HEK293 (cell line): ENCODE measurements at regions not wholly inside any gene's neighbourhood (a gene's known extent, or its start where the extent isn't known, plus 50 kb on each side); places are given as distances from the start of the nearest gene placed in this dataset.

ENCODE experiments used
- CTCF ChIA-PET: fragments of 350-600 bp; formaldehyde crosslinking; extraction: SDS; loops from one replicate; lab custom pipeline; 2021; ENCODE audit warnings: antibody characterized with exemption; lab: Yijun Ruan, JAX
- POLR2A ChIA-PET: fragments of 300-600 bp; formaldehyde crosslinking; extraction: SDS; loops from one replicate; lab custom pipeline; 2020; ENCODE audit warnings: antibody characterized with exemption, inconsistent platforms; lab: Yijun Ruan, JAX
- H3K27ac ChIP-seq: fragments of 200-500 bp; sonication (Bioruptor generic); 2 replicates; pipeline ENCODE4 v1.5.1; 2014; ENCODE audit warnings: low read depth, low read length, control low read depth, inconsistent platforms; ENCODE audit errors: extremely low read depth
- H3K36me3 ChIP-seq, 2 experiments: fragments of 200-500 bp in 1 of 2; sonication (Bioruptor generic) in 1 of 2; 1 replicate in 1 of 2; 2 replicates in 1 of 2; pipeline ENCODE4 v1.5.1; 2014 to 2017; ENCODE audit warnings: inconsistent platforms in 2 of 2, low read length in 2 of 2; ENCODE audit not compliant: control insufficient read depth in 2 of 2, insufficient read depth in 1 of 2
- H3K4me1 ChIP-seq: fragments of 200-500 bp; sonication (Bioruptor generic); 2 replicates; pipeline ENCODE4 v1.5.1; 2014; ENCODE audit warnings: mild to moderate bottlenecking, low read length, inconsistent platforms; ENCODE audit not compliant: control insufficient read depth, insufficient read depth
- H3K4me3 ChIP-seq: 2 replicates; pipeline ENCODE4 v1.5.1; 2011; ENCODE audit warnings: low read depth, mild to moderate bottlenecking, control low read depth, low read length, moderate library complexity
- H3K9me3 ChIP-seq: fragments of 200-500 bp; sonication (Bioruptor generic); 2 replicates; pipeline ENCODE4 v1.5.1; 2014; ENCODE audit warnings: low read depth, low read length, inconsistent platforms; ENCODE audit not compliant: control insufficient read depth, insufficient read depth
- GFI1B ChIP-seq: fragments of 450-650 bp; formaldehyde crosslinking; IDR thresholded peaks from 2 replicates; pipeline ENCODE4 v1.5.1; 2016; ENCODE audit warnings: missing biosample characterization, missing genetic modification characterization
- HOXA7 ChIP-seq: sonication (generic); formaldehyde crosslinking; IDR thresholded peaks from 2 replicates; pipeline ENCODE4 v1.8.1; 2022; ENCODE audit warnings: missing genetic modification reagents, borderline replicate concordance
- INSM2 ChIP-seq: fragments of 450-650 bp; formaldehyde crosslinking; IDR thresholded peaks from 2 replicates; pipeline ENCODE4 v1.5.1; 2016; ENCODE audit warnings: missing biosample characterization, missing genetic modification characterization
- MZF1 ChIP-seq: fragments of 450-650 bp; formaldehyde crosslinking; IDR thresholded peaks from 2 replicates; pipeline ENCODE4 v1.5.1; 2017; ENCODE audit warnings: missing biosample characterization, missing genetic modification characterization, borderline replicate concordance
- TCF7L2 ChIP-seq: IDR thresholded peaks from 2 replicates; pipeline ENCODE4 v1.6.1; 2011; ENCODE audit warnings: low read depth, mild to moderate bottlenecking, inconsistent platforms, low read length, moderate library complexity, borderline replicate concordance
- TRIM28 ChIP-seq: IDR thresholded peaks from 2 replicates; pipeline ENCODE4 v1.6.1; 2011; ENCODE audit warnings: low read length, control low read depth, borderline replicate concordance
- YY2 ChIP-seq: fragments of 450-650 bp; formaldehyde crosslinking; IDR thresholded peaks from 2 replicates; pipeline ENCODE4 v1.5.1; 2016; ENCODE audit warnings: missing biosample characterization, missing genetic modification characterization
- ZBTB17 ChIP-seq: fragments of 450-650 bp; formaldehyde crosslinking; IDR thresholded peaks from 2 replicates; pipeline ENCODE4 v1.5.1; 2016; ENCODE audit warnings: missing biosample characterization, missing genetic modification characterization
- ZNF121 ChIP-seq: fragments of 450-650 bp; formaldehyde crosslinking; IDR thresholded peaks from 2 replicates; pipeline ENCODE4 v1.5.1; 2016; ENCODE audit warnings: missing biosample characterization, missing genetic modification characterization
- ZNF169 ChIP-seq: fragments of 450-650 bp; formaldehyde crosslinking; IDR thresholded peaks from 2 replicates; pipeline ENCODE4 v1.5.1; 2016; ENCODE audit warnings: missing biosample characterization, missing genetic modification characterization
- ZNF18 ChIP-seq: fragments of 450-650 bp; formaldehyde crosslinking; IDR thresholded peaks from 2 replicates; pipeline ENCODE4 v1.5.1; 2016; ENCODE audit warnings: missing biosample characterization, missing genetic modification characterization
- ZNF2 ChIP-seq: fragments of 450-650 bp; formaldehyde crosslinking; IDR thresholded peaks from 2 replicates; pipeline ENCODE4 v1.5.1; 2016; ENCODE audit warnings: missing biosample characterization, missing genetic modification characterization
- ZNF211 ChIP-seq: fragments of 450-650 bp; formaldehyde crosslinking; IDR thresholded peaks from 2 replicates; pipeline ENCODE4 v1.5.1; 2016; ENCODE audit warnings: low read depth, missing biosample characterization, missing genetic modification characterization
- ZNF221 ChIP-seq: fragments of 450-650 bp; formaldehyde crosslinking; IDR thresholded peaks from 2 replicates; pipeline ENCODE4 v1.5.1; 2017; ENCODE audit warnings: missing biosample characterization, missing genetic modification characterization, borderline replicate concordance
- ZNF37A ChIP-seq: fragments of 450-650 bp; IDR thresholded peaks from 2 replicates; pipeline ENCODE4 v1.5.1; 2018; ENCODE audit warnings: missing biosample characterization, missing genetic modification characterization
- ZNF473 ChIP-seq: fragments of 450-650 bp; formaldehyde crosslinking; IDR thresholded peaks from 2 replicates; pipeline ENCODE4 v1.5.1; 2017; ENCODE audit warnings: missing biosample characterization, missing genetic modification characterization
- ZNF510 ChIP-seq: fragments of 450-650 bp; formaldehyde crosslinking; IDR thresholded peaks from 2 replicates; pipeline ENCODE4 v1.5.1; 2018; ENCODE audit warnings: mild to moderate bottlenecking, missing genetic modification characterization, missing biosample characterization; ENCODE audit not compliant: insufficient replicate concordance
- ZNF529 ChIP-seq: fragments of 450-650 bp; formaldehyde crosslinking; IDR thresholded peaks from 2 replicates; pipeline ENCODE4 v1.5.1; 2017; ENCODE audit warnings: missing genetic modification characterization, missing biosample characterization; ENCODE audit not compliant: insufficient replicate concordance
- ZNF621 ChIP-seq: fragments of 450-650 bp; formaldehyde crosslinking; IDR thresholded peaks from 2 replicates; pipeline ENCODE4 v1.5.1; 2017; ENCODE audit warnings: missing biosample characterization, missing genetic modification characterization
- ZNF624 ChIP-seq: fragments of 450-650 bp; formaldehyde crosslinking; IDR thresholded peaks from 2 replicates; pipeline ENCODE4 v1.5.1; 2017; ENCODE audit warnings: missing biosample characterization, missing genetic modification characterization
- ZNF658 ChIP-seq: fragments of 450-650 bp; formaldehyde crosslinking; IDR thresholded peaks from 2 replicates; pipeline ENCODE4; 2016; ENCODE audit warnings: missing biosample characterization, missing genetic modification characterization
- ZXDB ChIP-seq: fragments of 450-650 bp; formaldehyde crosslinking; IDR thresholded peaks from 2 replicates; pipeline ENCODE4 v1.5.1; 2016; ENCODE audit warnings: missing biosample characterization, missing genetic modification characterization
- TF ChIP-seq, protein P1 (sequence below): fragments of 450-650 bp; formaldehyde crosslinking; IDR thresholded peaks from 2 replicates; pipeline ENCODE4 v1.5.1; 2016; ENCODE audit warnings: missing biosample characterization, missing genetic modification characterization
- TF ChIP-seq, protein P2 (sequence below): fragments of 450-650 bp; formaldehyde crosslinking; IDR thresholded peaks from 2 replicates; pipeline ENCODE4 v1.5.1; 2016; ENCODE audit warnings: missing biosample characterization, missing genetic modification characterization

DNA sequence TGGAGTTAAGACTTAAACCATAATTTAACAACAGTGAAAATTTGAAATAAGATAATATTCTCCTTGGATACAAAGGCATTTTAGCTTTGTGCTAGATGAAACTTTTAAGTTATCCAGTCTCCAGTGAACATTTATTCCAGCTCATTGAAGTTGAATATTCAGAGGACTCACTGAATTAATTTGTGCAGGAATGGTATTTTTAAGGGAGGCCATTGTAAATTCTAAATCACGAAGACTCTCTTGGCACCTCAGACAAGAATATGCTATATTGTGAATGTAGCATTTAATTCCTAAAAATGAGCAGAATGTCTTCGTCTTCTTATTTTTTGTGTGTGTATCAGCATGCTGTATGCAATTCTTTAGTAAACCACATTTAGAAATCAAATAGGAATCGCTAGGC lies 731.7 kb upstream of the RAB6C start:
- Histone ChIP-seq H3K27ac (no peak overlapping the region), H3K36me3 (no peaks in the 10 kb centered on the region), H3K4me3 (no peak overlapping the region), H3K4me1 (no peaks in the 10 kb centered on the region), H3K9me3 (no peaks in the 10 kb centered on the region)
- ChIA-PET CTCF (interaction anchor here (0.9 kb wide), 1 partner anchor 149 kb away, joined by 3 read pairs; no protein-coding TSS in a partner anchor), POLR2A (no interaction called here)
- TF ChIP-seq ZNF624 (no peak), ZXDB (tag by site-specific recombination) (no peak), ZNF529 (tag by site-specific recombination) (no peak), ZBTB17 (tag by site-specific recombination) (no peak), ZNF473 (no peak), ZNF211 (tag by site-specific recombination) (no peak), TRIM28 (no peak), INSM2 (tag by site-specific recombination) (no peak), ZNF18 (tag by site-specific recombination) (no peak), ZNF510 (tag by site-specific recombination) (no peak), ZNF169 (no peak), ZNF2 (tag by site-specific recombination) (no peak), YY2 (tag by site-specific recombination) (no peak), TCF7L2 (no peak), MZF1 (tag by site-specific recombination) (no peak), ZNF37A (tag by site-specific recombination) (no peak), HOXA7 (CRISPR knock-in tag) (no peak), ZNF621 (tag by site-specific recombination) (no peak)
- TF ChIP-seq, protein P1, sequence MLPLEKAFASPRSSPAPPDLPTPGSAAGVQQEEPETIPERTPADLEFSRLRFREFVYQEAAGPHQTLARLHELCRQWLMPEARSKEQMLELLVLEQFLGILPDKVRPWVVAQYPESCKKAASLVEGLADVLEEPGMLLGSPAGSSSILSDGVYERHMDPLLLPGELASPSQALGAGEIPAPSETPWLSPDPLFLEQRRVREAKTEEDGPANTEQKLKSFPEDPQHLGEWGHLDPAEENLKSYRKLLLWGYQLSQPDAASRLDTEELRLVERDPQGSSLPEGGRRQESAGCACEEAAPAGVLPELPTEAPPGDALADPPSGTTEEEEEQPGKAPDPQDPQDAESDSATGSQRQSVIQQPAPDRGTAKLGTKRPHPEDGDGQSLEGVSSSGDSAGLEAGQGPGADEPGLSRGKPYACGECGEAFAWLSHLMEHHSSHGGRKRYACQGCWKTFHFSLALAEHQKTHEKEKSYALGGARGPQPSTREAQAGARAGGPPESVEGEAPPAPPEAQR: no peak
- TF ChIP-seq, protein P2, sequence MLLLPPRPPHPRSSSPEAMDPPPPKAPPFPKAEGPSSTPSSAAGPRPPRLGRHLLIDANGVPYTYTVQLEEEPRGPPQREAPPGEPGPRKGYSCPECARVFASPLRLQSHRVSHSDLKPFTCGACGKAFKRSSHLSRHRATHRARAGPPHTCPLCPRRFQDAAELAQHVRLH (tag by site-specific recombination): no peak

GRCh38 chr2:129248198-129248597 lies 731.3 kb upstream of the RAB6C start:
- POLR2A ChIA-PET: no interaction called here
- no peak for TF ChIP-seq ZNF221 (tag by site-specific recombination)
- TF ChIP-seq GFI1B (tag by site-specific recombination): no peak
- no peak for TF ChIP-seq ZNF121 (tag by site-specific recombination)
- no peak for TF ChIP-seq ZNF658 (tag by site-specific recombination)
- no peak overlapping the region for H3K4me3 ChIP-seq
- H3K9me3 ChIP-seq: no peaks in the 10 kb centered on the region
- no peak overlapping the region for H3K27ac ChIP-seq
- CTCF ChIA-PET: interaction anchor here (0.9 to 1.1 kb wide), 2 partner anchors 12 to 148 kb away, joined by 3 to 4 read pairs; no protein-coding TSS in a partner anchor
- H3K36me3 ChIP-seq: no peaks in the 10 kb centered on the region
- no peaks in the 10 kb centered on the region for H3K4me1 ChIP-seq
